GM19397 (cell line): ENCODE measurements at regions not wholly inside any gene's neighbourhood (a gene's known extent, or its start where the extent isn't known, plus 50 kb on each side); places are given as distances from the start of the nearest gene placed in this dataset.

ENCODE experiments used
- ATAC-seq: cut with Tn5 transposase; IDR thresholded peaks from one replicate; pipeline ENCODE4 v1.9.1; 2021; ENCODE audit warnings: mild to moderate bottlenecking, moderate library complexity; ENCODE audit not compliant: unreplicated experiment

DNA sequence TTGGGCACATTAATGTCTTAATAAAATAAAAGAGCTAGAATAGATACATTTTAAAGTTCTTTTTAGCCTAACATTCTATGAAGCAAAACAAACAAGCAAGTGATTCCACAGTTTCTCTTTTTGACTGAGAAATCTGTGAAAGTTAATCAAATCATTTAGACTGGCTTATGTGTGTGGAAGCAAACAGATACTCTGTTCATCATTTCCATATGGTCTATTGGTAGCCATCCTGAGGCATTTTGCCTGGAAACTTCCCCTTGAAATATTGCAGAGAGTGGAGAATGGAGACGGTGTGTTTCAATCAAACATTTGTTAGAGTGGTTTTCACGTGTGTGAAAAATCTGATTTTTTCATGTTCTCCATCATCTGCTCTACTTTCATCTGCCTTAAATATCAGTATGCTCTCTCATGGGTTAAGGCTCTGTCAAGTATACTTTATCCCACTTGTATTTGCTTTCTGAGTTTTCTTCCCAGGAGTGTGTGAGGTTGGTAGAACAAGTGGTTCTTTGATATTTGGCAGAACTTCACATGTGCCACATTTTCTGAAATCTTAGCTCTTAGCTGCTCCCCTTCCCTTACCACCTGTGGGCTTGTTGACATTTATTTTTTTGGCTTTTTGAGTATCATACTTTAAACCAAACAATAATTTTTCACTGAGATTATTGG is 139.1 kb upstream of the PTGFR start:
- no peak for ATAC-seq

DNA sequence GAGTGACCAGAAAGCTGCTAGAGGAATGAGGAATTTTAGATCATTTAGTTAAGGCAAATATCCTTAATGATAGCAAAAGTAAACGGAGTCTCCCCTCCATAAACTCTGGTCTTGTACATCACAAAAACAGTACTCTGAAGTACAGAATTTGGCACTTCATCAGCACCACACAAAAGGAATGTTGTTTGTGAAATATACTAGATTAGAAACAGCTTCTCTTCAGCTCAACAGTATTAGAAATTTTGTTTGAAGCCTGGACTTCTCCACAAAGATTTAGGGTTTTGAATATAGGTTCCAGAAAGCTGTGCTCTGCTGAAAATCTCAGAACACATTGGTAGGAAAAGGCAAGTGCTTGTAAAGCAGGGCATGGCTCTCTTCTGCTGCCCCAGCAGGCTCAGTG is 135.1 kb upstream of the PTGFR start:
- no peak for ATAC-seq

DNA sequence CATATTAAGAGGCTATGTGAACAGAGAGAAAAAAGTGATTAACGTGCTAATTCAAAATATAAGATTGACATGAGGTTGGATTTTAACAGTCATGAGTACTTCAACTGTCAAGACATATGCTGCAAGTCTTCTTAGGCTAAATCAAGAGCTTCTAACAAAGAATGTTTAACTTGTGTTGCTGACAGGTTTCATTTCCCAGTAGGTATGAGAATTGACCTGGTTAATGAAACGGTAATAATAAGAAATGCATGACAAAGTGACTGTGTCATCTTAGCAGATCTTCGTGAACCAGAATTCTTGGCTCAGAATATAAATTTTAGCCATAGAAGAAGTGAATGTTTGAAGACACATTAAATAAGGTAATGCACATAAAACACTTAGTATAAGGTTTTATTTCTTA is 132.6 kb upstream of the PTGFR start:
- ATAC-seq: no peak

DNA sequence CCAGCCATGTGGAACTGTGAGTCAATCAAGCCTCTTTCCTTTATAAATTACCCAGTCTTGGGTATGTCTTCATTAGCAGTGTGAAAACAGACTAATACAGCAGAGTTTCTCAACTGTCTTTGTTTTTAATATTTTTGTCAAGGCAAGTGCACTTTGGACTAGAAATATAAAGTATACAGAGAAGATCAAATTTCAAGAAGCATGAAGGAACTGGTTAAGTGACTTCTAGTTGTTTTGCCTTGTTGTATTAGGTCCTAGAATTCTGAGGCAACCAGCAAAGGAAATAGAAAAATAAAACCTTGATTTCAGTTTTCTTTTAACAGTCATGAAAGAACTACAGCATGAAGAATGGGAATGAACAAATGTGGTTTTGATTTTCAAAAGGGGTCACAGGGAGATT is 131.1 kb upstream of the PTGFR start:
- no peak for ATAC-seq

DNA sequence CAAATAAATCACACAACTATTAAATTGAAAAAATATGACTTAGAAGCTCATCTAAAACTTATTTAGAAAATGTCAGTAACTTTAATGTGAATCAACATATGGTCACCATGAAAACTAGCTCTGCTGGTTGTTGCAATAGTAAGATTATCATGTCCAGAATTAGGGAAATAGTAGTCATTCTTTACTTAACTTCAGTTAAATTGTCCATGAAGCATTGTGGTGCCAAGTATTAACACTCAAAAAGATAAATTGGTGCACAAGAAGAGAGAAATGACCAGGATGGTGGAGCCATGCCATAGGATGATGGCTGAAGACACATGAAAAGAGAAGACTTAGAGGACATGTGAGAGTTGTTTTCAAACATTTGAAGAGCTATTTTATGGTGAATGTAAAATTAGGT is 130.2 kb upstream of the PTGFR start:
- no peak for ATAC-seq

DNA sequence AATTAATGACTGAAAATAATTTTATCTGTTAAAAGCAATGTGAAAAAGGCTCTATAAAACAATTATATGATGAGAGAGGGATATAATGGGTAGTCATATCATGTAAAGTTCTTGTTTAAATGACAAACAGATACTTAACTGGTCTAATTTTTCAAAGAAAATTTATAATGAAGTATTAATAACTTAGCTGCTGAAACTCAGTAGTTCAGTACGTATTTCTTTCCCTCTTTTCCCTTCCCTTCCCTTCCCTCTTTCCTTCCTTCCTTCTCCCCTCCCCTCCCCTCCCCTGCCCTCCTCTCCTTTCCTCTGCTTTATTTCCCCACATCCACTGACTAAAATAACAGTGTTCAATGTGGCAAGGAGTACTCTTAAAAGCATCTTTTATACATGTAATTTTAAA is 123.1 kb upstream of the PTGFR start:
- ATAC-seq: no peak

DNA sequence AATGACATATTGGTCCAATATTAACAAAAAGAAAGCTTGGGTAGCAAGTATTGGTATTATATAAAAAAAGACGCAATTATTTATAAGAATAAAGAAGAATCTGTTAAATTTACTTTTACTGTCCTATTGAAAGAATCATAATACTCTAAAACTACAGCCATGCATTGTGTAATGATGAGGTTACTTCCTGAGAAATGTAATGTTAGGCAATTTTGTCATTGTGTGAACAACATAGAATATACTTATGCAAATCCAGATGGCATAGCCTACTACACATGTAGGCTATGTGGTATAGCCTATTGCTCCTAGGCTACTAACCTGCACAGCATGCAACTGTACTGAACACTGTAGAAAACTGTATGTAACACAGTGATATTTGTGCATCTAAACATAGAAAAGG is 121.2 kb upstream of the PTGFR start:
- ATAC-seq: no peak

DNA sequence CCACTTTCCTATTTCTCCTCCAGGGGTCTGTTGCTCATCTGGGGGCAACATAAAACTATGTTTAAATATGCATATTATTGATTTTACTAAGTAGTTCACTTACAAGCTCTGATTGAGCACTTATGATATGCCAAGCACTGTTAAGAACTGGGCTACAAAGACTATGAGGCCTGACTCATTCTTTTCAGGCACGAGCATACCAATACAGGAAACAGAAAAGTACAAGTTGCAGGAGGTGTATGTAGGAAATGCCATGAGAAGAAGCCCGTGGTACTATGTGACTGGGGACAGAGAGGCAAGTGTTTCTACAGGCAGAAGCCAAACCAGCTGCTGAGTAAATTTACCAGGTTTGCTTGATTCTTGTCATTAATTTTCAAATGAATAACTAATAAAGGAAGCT is 120.4 kb upstream of the PTGFR start:
- ATAC-seq: peak; percentile 66

GRCh38 chr1:78370779-78371482 is 119.8 kb upstream of the PTGFR start:
- peak; percentile 58 for ATAC-seq

- ATAC-seq: no peak
Measured at GRCh38 chr1:78373676-78374075, 117.1 kb upstream of the PTGFR start.

DNA sequence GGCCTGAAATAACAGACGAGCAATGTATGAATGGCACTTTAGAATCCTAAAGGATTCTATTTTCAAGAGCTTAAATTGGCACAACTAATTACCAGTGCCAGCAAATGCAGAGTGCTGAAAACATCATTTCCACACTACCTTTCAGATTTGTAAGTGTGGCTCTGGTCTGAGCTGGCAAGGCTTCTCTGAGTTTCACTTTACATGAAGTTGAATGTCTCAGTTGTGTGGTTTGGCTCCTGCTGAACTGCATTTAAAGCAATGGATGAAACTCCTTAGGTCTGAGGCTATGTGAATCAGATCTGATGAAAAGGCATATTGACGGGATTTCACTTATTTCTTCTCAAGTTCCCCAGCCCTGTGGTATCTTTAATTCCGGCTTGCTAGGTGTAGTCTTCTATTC is 114.8 kb upstream of the PTGFR start:
- no peak for ATAC-seq

DNA sequence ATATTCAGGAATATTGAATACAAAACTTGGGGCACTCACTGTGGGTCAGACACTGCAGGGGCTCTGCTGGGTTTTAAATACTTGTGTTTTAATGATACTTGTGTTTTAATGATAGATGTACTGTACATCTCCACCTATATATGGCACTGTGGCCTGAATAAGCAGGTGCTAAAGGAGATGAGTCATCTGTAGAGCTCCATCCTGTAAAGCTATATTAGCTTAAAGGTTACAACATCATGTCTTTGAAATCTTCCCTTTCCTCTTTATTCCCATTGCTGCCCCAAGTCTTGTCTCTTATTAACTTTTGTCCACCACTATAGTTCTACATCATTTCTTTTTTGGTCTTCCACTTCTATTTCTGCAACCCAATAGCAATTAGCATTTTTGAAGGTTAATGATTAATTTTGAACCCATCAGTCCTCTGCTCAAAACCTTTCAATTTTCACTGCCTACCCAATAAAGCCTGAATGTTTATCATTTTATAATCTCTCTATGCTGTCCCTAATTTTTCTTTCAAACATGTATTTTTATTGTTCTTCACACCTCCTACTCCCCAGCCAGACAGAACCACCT is 113.3 kb upstream of the PTGFR start:
- peak; percentile 89 for ATAC-seq

DNA sequence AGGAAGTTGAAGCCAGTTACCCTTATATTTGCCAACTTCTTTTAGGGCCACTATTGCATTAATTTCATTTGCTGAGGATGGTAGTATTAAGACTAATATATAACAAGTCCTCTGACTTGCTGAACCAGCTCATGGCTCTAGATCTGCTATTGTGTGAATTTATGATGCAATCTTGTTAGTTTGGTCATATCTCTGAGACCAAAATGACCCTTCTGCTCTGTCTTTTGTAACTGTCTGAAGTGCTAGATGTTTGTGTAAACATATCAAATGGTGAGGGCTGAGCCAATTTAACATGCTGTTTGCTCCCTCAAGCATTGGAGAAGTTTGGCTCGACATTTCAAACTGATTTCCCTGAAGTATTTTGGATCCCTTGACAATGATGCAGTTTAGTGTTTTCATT is 106.9 kb upstream of the PTGFR start:
- ATAC-seq: no peak

DNA sequence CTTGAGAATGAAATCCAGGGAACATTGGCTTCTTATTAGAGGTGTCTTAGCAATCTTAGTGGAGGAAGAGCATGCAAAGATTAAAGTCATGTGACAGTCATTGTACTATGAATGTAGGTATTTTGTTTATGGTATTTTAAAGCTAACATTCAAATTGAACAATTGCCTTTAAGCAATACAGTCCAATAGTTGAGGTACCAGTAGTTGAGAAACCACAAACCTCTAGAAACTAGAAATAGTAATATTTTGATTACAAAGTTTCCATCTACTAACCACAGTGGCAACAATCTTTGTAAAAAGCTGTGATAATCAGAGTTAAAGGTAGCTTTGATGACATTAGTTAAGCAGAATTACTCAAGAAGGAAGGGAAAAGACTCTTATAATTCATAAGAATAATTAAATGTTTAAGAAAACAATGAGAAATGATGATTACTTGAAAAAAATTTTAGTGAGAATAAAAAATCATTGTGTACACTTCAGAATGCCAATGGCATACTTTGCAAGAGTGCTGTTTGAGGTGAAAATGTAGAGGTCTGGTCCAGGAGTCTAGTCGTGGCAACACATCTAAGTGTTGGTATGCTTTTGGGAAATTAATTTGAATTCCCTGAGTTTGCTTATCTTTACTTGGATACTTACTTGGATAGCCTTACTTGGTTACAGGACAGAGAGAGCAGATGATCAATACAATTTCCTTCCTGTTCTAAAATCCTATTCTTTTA is 104.9 kb upstream of the PTGFR start:
- ATAC-seq: peak; percentile 87

GRCh38 chr1:78387201-78387600 is 103.6 kb upstream of the PTGFR start:
- ATAC-seq: no peak

DNA sequence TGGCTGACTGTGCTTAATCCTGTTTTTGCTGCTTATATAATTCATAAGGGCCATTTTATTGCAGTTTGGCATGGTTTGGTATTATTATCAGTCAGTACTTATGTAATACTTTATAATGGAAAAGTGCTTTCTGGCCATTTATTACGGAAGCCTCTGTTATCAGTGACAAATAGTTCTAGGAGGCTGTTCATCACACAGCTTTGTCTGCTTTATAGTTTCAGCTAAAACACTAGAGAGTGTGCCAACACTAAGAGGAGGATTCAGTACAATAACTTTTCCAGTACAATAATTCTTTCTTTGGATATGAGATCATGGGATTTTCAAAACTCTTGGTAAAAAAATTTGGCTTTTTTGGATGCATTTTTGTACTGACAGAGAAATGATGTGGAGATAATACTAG is 102.9 kb upstream of the PTGFR start:
- ATAC-seq: no peak

DNA sequence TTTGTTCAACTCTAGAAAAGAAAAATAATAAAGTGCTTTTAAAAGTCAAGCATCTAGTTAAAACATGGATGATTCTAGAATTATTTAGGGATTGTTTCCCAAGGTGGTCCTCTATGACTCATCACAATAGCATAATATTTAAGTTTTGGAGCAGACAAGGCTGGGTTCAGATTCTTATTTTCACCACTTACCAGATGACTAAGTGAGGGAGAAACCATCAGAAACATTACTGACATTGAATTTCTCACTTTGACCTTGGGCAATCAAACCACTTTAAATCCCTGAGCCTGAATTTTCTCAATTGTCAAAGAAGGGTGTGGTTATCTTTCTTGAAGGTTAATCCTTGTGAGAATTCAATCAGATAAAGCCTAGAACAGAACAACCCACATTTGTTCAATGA is 102.5 kb upstream of the PTGFR start:
- ATAC-seq: no peak

DNA sequence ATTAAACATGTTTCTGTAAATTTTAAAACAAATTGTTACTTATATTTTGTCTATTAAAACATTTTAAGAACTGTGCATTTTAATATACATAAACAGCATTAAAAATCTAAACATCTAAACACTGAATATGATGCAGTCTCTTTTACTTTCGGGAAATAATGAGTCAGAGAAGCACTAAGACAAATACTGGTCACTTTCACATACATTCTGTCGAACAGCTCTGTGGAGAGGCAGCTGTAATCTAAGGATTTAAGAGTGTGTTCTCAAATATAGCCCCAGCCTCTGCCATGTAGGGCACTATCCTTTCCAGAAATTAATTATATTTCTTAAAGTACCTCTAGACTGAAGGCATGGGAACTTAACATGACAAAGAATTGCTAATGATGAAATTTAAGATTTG is 89.6 kb upstream of the PTGFR start:
- no peak for ATAC-seq

DNA sequence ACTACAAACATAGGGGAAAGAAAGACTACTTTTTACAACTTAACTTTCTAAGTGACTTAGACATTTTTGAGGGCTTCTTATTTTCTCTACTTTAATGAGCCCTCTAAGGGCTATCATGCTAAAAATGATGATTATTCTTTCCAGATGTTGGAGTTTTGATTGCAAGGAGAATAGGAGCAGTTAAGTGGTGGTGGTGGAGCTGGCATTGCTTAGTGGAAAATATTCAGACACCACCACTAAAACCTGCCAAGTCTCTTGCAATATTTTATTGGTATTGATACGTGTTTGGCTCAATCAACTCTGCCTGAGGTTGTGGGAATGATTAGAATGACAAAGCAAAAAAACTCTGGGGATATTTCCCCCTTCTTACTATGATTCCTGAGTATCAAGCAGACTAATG is 82.6 kb upstream of the PTGFR start:
- ATAC-seq: no peak

DNA sequence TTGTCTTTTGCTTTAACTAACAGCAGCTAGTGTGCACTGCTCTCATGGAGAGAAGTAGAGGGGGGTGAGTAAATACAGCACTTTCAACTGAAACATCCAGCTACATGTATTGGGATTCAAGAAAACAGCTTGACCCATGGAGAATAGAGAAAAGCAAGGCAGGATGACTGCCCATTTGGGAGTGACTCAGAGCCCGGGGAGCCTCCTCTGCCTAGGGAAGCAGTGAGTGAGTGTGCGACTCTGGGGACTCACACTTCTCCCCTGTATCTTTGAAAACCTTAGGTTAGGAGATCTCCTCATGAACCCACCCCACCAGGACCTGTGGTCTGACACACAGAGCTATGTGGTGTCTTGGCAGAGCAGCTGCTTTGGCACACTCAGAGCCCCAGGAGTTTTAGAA is 82.0 kb upstream of the PTGFR start:
- no peak for ATAC-seq

DNA sequence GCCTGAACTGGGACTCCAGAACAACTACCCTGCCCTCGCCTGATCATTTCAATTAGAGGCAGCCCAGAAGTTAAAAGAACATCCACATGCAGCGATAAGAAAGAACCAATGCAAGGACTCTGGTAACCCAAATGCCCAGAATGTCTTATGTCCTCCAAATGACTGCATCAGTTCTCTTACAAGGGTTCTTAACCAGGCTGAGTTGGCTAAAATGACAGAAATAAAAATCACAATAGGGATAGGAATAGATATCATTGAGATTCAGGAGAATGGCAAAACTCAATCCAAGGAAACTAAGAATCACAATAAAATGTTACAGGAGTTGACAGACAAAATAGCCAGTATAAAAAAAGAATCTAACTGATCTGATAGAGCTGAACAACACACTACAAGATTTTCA is 80.1 kb upstream of the PTGFR start:
- ATAC-seq: no peak

GRCh38 chr1:78411707-78412106 is 79.1 kb upstream of the PTGFR start:
- ATAC-seq: no peak
